Esophagus squamous epithelium (tissue), 5 donors: ENCODE measurements at regions not wholly inside any gene's neighbourhood (a gene's known extent, or its start where the extent isn't known, plus 50 kb on each side); places are given as distances from the start of the nearest gene placed in this dataset.

Source experiments
- DNase-seq: peaks from one replicate; lab custom pipeline; 2025; lab: John Stamatoyannopoulos, UW
- H3K27ac ChIP-seq, 4 donors: fragments of 200-600 bp; sonication (generic); one replicate each; pipeline ENCODE4 v1.5.1; 2016 to 2019; ENCODE audit warnings: mild to moderate bottlenecking in 1 of 4
- H3K27me3 ChIP-seq, 4 donors: fragments of 200-600 bp; sonication (generic); 1 replicate in 3 of 4; 2 replicates in 1 of 4; pipeline versions ENCODE4 v1.5.1 to v1.6.0; 2017 to 2021; ENCODE audit warnings: antibody characterized with exemption in 1 of 4
- H3K36me3 ChIP-seq, 3 donors: fragments of 200-600 bp; sonication (generic); one replicate each; pipeline ENCODE4 v1.5.1; 2016 to 2019
- H3K4me1 ChIP-seq, 3 donors: fragments of 200-600 bp; sonication (generic); one replicate each; pipeline ENCODE4 v1.5.1; 2017 to 2019
- H3K4me3 ChIP-seq, 4 donors: fragments of 200-600 bp; sonication (generic); 1 replicate in 3 of 4; 2 replicates in 1 of 4; pipeline ENCODE4 v1.5.1; 2016 to 2019; ENCODE audit warnings: mild to moderate bottlenecking in 2 of 4, moderate library complexity in 1 of 4
- H3K9me3 ChIP-seq, 3 donors: fragments of 200-600 bp; sonication (generic); one replicate each; pipeline ENCODE4 v1.5.1; 2016 to 2019
- POLR2A ChIP-seq, 4 donors: fragments of 450-650 bp; IDR thresholded peaks; one replicate each; pipeline ENCODE4 v1.6.1; 2017; ENCODE audit warnings: antibody characterized with exemption in 4 of 4, mild to moderate bottlenecking in 4 of 4, moderate library complexity in 3 of 4
- WGBS, 2 donors: methylation state at CpG; one replicate each; pipeline ENCODE4 v1.1.5; 2018; 5-methylcytosine and 5-hydroxymethylcytosine counted together
- intact Hi-C: fragments of 100-400 bp; cut with DNase I; formaldehyde crosslinking; loops from one replicate; pipeline ENCODE4 v1.15.0; 2022
- TF ChIP-seq, protein P1 (sequence below), 6 experiments: fragments of 450-650 bp in 4 of 6; fragments of 200-600 bp in 2 of 6; sonication (generic) in 2 of 6; IDR thresholded peaks; one replicate each; pipeline ENCODE4 v1.5.1; 2016 to 2019; ENCODE audit warnings: antibody characterized with exemption in 6 of 6, mild to moderate bottlenecking in 4 of 6, moderate library complexity in 4 of 6
- donor health status: DM: yes; HTN: yes; CAD: no.

DNA sequence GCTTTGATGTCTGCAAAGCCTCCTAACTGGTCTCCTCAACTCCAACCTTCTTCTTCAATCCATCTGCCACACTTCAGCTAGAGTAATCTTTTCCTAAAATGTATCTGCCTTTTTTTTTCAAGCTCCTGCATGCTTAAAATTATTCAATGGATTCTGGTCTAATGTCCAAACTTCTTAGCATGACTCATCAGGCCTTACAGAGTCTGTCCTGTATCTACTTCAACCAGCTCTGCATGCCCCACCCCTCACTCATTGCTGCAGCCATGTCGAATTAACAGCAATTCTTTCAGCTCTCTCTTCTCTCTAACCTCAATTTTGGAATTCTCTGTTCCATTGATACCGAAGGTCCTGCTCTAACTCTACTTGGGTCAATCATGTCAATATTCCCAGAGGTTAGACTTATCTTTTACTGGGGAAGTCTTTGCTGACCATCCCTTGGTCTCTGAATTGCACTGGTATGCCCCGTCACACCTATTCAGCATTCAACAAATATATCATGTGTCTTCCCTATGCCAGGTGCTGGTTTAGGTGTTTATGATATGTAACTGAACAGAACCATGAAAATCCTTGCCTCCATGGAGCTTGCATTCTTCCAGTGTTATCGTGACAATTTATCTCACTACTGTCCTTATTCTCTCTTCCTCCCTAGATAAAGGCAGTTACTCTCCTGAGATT lies 88.5 kb upstream of the NANOGP8 start:
- DNase-seq = no peak
- 69% methylated on average over 4 of the region's 4 CpGs for WGBS, 2 donors
- H3K4me1 ChIP-seq = no peaks in the 10 kb centered on the region
- intact Hi-C loops = no loop called here
- no peaks in the 10 kb centered on the region for H3K36me3 ChIP-seq
- H3K9me3 ChIP-seq = no peaks in the 10 kb centered on the region
- no peak for TF ChIP-seq POLR2A (IDR thresholded peaks at IDR 0.05)
- TF ChIP-seq, protein P1, sequence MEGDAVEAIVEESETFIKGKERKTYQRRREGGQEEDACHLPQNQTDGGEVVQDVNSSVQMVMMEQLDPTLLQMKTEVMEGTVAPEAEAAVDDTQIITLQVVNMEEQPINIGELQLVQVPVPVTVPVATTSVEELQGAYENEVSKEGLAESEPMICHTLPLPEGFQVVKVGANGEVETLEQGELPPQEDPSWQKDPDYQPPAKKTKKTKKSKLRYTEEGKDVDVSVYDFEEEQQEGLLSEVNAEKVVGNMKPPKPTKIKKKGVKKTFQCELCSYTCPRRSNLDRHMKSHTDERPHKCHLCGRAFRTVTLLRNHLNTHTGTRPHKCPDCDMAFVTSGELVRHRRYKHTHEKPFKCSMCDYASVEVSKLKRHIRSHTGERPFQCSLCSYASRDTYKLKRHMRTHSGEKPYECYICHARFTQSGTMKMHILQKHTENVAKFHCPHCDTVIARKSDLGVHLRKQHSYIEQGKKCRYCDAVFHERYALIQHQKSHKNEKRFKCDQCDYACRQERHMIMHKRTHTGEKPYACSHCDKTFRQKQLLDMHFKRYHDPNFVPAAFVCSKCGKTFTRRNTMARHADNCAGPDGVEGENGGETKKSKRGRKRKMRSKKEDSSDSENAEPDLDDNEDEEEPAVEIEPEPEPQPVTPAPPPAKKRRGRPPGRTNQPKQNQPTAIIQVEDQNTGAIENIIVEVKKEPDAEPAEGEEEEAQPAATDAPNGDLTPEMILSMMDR (IDR thresholded peaks at IDR 0.05) = no peak
- H3K27ac ChIP-seq = no peak overlapping the region
- no peaks in the 10 kb centered on the region for H3K27me3 ChIP-seq
- H3K4me3 ChIP-seq = no peak overlapping the region

DNA sequence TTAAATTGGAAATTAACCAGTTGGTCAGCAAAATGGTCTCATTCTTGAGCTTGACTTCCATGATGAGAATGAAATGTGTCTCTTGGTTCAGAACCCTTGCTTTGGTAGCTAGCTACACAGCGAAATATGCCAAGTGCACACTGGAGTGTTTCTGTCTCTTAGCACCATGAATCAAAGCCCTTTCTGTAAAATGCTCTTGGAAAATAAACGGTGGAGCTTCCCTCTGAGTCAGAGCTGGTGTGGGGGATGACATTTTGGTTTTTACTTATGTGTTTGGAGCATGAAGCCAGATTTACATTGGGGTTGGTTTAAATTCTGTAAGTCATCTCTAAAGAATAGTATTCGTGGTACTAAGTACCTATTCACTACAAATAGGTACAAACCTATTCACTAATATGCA lies 85.1 kb upstream of the NANOGP8 start:
- Histone ChIP-seq H3K4me3 (no peak overlapping the region), H3K36me3 (no peaks in the 10 kb centered on the region), H3K9me3 (no peaks in the 10 kb centered on the region), H3K27me3 (no peaks in the 10 kb centered on the region), H3K4me1 (no peaks in the 10 kb centered on the region), H3K27ac (no peak overlapping the region)
- WGBS, 2 donors = 71 to 75% methylated on average over 3 of the region's 3 CpGs
- TF ChIP-seq, protein P1 (IDR thresholded peaks at IDR 0.05) = no peak
- TF ChIP-seq POLR2A (IDR thresholded peaks at IDR 0.05) = no peak
- DNase-seq = no peak
- intact Hi-C loops = no loop called here

DNA sequence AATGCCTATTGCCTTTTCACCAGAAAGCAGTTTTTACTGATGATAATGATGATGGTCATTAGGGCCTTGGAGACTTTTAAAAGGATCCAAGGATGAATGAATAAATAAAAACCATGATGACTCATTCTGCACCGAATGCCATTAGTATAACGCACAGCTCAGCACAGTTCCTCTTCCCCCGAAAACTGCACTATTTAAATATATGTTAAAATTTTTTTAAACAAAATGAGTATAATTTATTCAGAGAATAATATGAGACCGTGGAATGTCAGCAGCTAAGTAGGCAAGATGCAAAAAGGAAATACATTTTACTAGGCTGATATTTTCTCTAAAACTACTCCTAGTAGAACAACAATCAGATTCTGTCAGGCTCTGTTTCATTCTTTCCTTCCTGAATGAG lies 83.4 kb upstream of the NANOGP8 start:
- no peaks in the 10 kb centered on the region for H3K9me3 ChIP-seq
- TF ChIP-seq, protein P1 (IDR thresholded peaks at IDR 0.05) = no peak
- no peak for TF ChIP-seq POLR2A (IDR thresholded peaks at IDR 0.05)
- H3K27ac ChIP-seq = no peak overlapping the region
- no peaks in the 10 kb centered on the region for H3K4me1 ChIP-seq
- no peak for DNase-seq
- intact Hi-C loops = no loop called here
- H3K36me3 ChIP-seq = no peaks in the 10 kb centered on the region
- 19 to 25% methylated on average over 4 of the region's 4 CpGs for WGBS, 2 donors
- H3K4me3 ChIP-seq = no peak overlapping the region
- no peaks in the 10 kb centered on the region for H3K27me3 ChIP-seq

DNA sequence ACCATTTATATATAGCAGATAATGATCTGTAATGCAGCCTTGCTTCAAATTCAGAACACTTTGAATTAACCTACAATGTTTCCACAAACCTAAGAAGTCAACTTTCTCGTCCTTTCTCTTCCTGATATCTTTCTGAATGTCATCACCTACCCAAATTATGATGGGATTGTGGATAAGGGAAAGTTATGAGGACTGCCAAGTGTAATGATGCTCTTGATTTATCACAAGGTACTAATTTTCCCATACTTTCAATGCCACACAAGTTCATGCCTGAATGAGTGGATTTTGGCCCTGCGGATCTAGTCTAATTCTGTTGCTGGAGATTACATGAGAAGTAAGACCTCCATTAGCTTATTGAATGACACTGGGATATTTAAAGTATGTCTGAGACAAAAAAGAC lies 82.6 kb upstream of the NANOGP8 start:
- intact Hi-C loops = no loop called here
- H3K4me1 ChIP-seq = no peaks in the 10 kb centered on the region
- 83 to 96% methylated on average over 2 of the region's 2 CpGs for WGBS, 2 donors

DNA sequence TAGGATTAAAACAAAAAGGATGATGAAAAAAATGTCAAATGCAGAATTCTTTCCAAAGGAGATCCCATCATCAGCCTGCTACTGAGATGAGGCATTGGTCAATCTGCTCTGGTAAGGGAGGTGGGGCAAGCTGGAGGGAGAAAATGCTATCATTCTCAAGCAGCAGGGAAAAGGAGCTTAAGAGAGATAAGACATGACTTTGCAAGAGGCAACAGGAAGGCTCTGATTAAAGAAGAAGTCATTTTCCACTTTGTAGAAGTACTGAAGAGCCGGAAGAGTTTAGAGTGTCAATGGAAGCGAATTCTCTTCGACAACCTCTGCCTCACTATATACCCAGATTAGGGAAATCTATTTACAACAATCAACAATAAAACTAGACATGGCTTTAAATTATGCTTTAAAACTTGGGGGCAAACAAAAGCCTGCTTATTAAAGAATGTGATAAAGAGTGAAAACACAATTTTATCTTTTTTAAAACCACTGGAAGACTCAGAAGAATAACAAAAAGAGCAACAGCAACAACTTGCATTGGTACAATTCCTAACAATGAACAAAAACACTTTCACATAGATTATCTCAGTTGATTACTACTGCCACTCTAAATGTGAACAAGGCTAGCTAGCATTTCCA lies 81.8 kb upstream of the NANOGP8 start:
- no peak overlapping the region for H3K27ac ChIP-seq
- H3K9me3 ChIP-seq = no peaks in the 10 kb centered on the region
- TF ChIP-seq, protein P1 (IDR thresholded peaks at IDR 0.05) = no peak
- TF ChIP-seq POLR2A (IDR thresholded peaks at IDR 0.05) = no peak
- H3K4me1 ChIP-seq = no peaks in the 10 kb centered on the region
- no peaks in the 10 kb centered on the region for H3K36me3 ChIP-seq
- no peaks in the 10 kb centered on the region for H3K27me3 ChIP-seq
- intact Hi-C loops = no loop called here
- WGBS, 2 donors = 86 to 97% methylated on average over 3 of the region's 3 CpGs
- no peak for DNase-seq
- H3K4me3 ChIP-seq = no peak overlapping the region

More for the DNA sequence above, 82.6 kb upstream of the NANOGP8 start:
- Histone ChIP-seq H3K9me3 (no peaks in the 10 kb centered on the region), H3K36me3 (no peaks in the 10 kb centered on the region), H3K27ac (no peak overlapping the region), H3K27me3 (no peaks in the 10 kb centered on the region), H3K4me3 (no peak overlapping the region)
- no peak for DNase-seq
- TF ChIP-seq POLR2A (IDR thresholded peaks at IDR 0.05) = no peak
- TF ChIP-seq, protein P1 (IDR thresholded peaks at IDR 0.05) = no peak
